KMS-11 (cell line): ENCODE measurements at regions not wholly inside any gene's neighbourhood (a gene's known extent, or its start where the extent isn't known, plus 50 kb on each side); places are given as distances from the start of the nearest gene placed in this dataset.

Source experiments
- H2AFZ ChIP-seq: fragments of 200-600 bp; sonication (generic); 2 replicates; pipeline ENCODE4 v1.6.1; 2016; ENCODE audit warnings: antibody characterized with exemption, mixed run types, low read depth
- H3K27ac ChIP-seq: fragments of 200-600 bp; sonication (generic); 2 replicates; pipeline ENCODE4 v1.6.1; 2016; ENCODE audit warnings: mild to moderate bottlenecking, mixed run types
- H3K27me3 ChIP-seq: fragments of 200-600 bp; sonication (generic); 2 replicates; pipeline ENCODE4 v1.6.1; 2017; ENCODE audit warnings: mild to moderate bottlenecking, low read depth, mixed run types, moderate library complexity; ENCODE audit not compliant: insufficient read depth
- H3K36me3 ChIP-seq: fragments of 200-600 bp; sonication (generic); 2 replicates; pipeline ENCODE4 v1.6.1; 2017; ENCODE audit warnings: mild to moderate bottlenecking, mixed run types; ENCODE audit not compliant: insufficient read depth
- H3K4me1 ChIP-seq: fragments of 200-600 bp; sonication (generic); 2 replicates; pipeline ENCODE4 v1.6.1; 2016; ENCODE audit warnings: mild to moderate bottlenecking, low read depth, mixed run types; ENCODE audit not compliant: poor library complexity, severe bottlenecking
- H3K4me2 ChIP-seq: fragments of 200-600 bp; sonication (generic); 2 replicates; pipeline ENCODE4 v1.7.0; 2016; ENCODE audit warnings: mild to moderate bottlenecking, mixed run types
- H3K4me3 ChIP-seq: fragments of 200-600 bp; sonication (generic); IDR thresholded peaks from 2 replicates; pipeline ENCODE4 v1.6.1; 2017; ENCODE audit warnings: low read depth, low read length, mixed read lengths; ENCODE audit not compliant: insufficient read depth
- H3K79me2 ChIP-seq: fragments of 200-600 bp; sonication (generic); 2 replicates; pipeline ENCODE4 v1.6.1; 2016; ENCODE audit warnings: low read depth, mixed run types; ENCODE audit not compliant: insufficient read depth
- H3K9ac ChIP-seq: fragments of 200-600 bp; sonication (generic); 2 replicates; pipeline ENCODE4 v1.6.1; 2016; ENCODE audit warnings: mild to moderate bottlenecking, mixed run types
- H4K20me1 ChIP-seq: fragments of 200-600 bp; sonication (generic); 2 replicates; pipeline ENCODE4 v1.6.1; 2016; ENCODE audit warnings: mild to moderate bottlenecking, mixed run types; ENCODE audit not compliant: insufficient read depth
- CTCF ChIP-seq: fragments of 200-600 bp; sonication (generic); conservative IDR thresholded peaks from 2 replicates; pipeline ENCODE4 v1.6.1; 2017; ENCODE audit warnings: low read depth, mild to moderate bottlenecking, antibody characterized with exemption, low read length, moderate library complexity, mixed read lengths

GRCh38 chr5:136513430-136513829, 148.1 kb upstream of the TRPC7 start:
- H3K4me3 ChIP-seq, result no peak overlapping the region
- H3K36me3 ChIP-seq, result no peaks in the 10 kb centered on the region
- H3K4me1 ChIP-seq, result no peaks in the 10 kb centered on the region
- no peak overlapping the region for H3K27ac ChIP-seq
- no peak overlapping the region for H3K4me2 ChIP-seq
- H2AFZ ChIP-seq, result no peak overlapping the region
- no peak for TF ChIP-seq CTCF
- no peaks in the 10 kb centered on the region for H3K79me2 ChIP-seq
- H4K20me1 ChIP-seq, result no peaks in the 10 kb centered on the region
- H3K27me3 ChIP-seq, result no peaks in the 10 kb centered on the region
- H3K9ac ChIP-seq, result no peak overlapping the region

DNA sequence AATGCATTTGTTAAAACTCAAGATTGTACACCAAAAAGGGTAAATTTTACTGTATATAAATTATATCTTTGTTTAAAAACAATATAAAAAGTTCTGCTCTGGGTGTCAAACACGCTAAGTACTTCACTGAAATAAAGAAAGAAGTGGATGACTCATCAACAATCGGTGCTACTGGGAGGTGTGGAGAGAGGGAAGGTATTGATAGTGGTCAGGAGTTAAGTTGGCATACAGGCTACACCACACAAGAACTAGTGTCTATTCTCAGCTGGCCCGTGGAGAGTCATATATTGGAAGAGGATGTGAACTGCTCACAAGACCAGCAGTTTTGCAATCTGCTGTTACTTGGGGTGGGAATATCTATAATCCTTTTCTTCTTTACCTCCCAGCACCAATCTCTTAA, 145.7 kb upstream of the TRPC7 start:
- TF ChIP-seq CTCF, result no peak
- H4K20me1 ChIP-seq, result no peaks in the 10 kb centered on the region
- H3K4me1 ChIP-seq, result no peaks in the 10 kb centered on the region
- no peaks in the 10 kb centered on the region for H3K36me3 ChIP-seq
- no peak overlapping the region for H3K4me3 ChIP-seq
- H3K27me3 ChIP-seq, result no peaks in the 10 kb centered on the region
- no peak overlapping the region for H3K9ac ChIP-seq
- H3K27ac ChIP-seq, result no peak overlapping the region
- no peak overlapping the region for H2AFZ ChIP-seq
- H3K4me2 ChIP-seq, result no peak overlapping the region
- no peaks in the 10 kb centered on the region for H3K79me2 ChIP-seq

- no peak overlapping the region for H3K27ac ChIP-seq
- no peaks in the 10 kb centered on the region for H4K20me1 ChIP-seq
- no peaks in the 10 kb centered on the region for H3K79me2 ChIP-seq
- no peak overlapping the region for H2AFZ ChIP-seq
- no peak overlapping the region for H3K9ac ChIP-seq
- H3K36me3 ChIP-seq, result no peaks in the 10 kb centered on the region
- no peak overlapping the region for H3K4me3 ChIP-seq
- H3K27me3 ChIP-seq, result no peaks in the 10 kb centered on the region
- TF ChIP-seq CTCF, result no peak
- no peaks in the 10 kb centered on the region for H3K4me1 ChIP-seq
- H3K4me2 ChIP-seq, result no peak overlapping the region
Observed at GRCh38 chr5:136510481-136510880, 145.1 kb upstream of the TRPC7 start.

GRCh38 chr5:136506131-136506530, 140.8 kb upstream of the TRPC7 start:
- Histone ChIP-seq H3K4me3 (no peak overlapping the region), H3K79me2 (no peaks in the 10 kb centered on the region), H3K36me3 (no peaks in the 10 kb centered on the region), H2AFZ (no peak overlapping the region), H3K27ac (no peak overlapping the region), H3K9ac (no peak overlapping the region), H4K20me1 (no peaks in the 10 kb centered on the region), H3K4me2 (no peak overlapping the region), H3K27me3 (no peaks in the 10 kb centered on the region), H3K4me1 (no peaks in the 10 kb centered on the region)
- TF ChIP-seq CTCF, result no peak

DNA sequence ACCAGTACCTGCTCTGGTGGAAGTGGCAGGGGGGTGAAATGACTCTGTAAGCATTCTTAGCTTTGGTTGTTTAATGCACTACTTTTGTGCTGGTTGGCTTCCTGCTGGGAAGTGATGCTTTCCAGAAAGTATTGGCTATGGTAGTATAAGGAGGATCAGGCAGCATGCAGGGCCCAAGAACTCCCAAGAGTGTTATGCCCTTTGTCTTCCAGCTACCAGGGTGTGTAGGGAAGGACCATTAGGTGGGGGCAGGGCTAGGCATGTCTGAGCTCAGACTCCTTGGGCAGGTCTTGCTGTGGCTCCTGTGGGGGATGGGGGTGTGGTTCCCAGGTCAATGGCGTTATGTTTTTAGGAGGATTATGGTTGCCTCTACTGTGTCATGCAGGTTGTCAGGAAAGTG, 135.8 kb upstream of the TRPC7 start:
- Histone ChIP-seq H3K9ac (no peak overlapping the region), H4K20me1 (no peaks in the 10 kb centered on the region), H3K27ac (no peak overlapping the region), H3K36me3 (no peaks in the 10 kb centered on the region), H3K4me2 (no peak overlapping the region), H3K27me3 (no peaks in the 10 kb centered on the region), H3K4me3 (no peak overlapping the region), H2AFZ (no peak overlapping the region), H3K4me1 (no peaks in the 10 kb centered on the region), H3K79me2 (no peaks in the 10 kb centered on the region)
- no peak for TF ChIP-seq CTCF
